Ovary (tissue), 3 donors: ENCODE measurements at regions not wholly inside any gene's neighbourhood (a gene's known extent, or its start where the extent isn't known, plus 50 kb on each side); places are given as distances from the start of the nearest gene placed in this dataset.

Source experiments
- EP300 ChIP-seq: sonication (generic); formaldehyde crosslinking; IDR thresholded peaks from one replicate; pipeline ENCODE4 v1.6.1; 2017; ENCODE audit warnings: antibody characterized with exemption
- POLR2A ChIP-seq: fragments of 450-650 bp; IDR thresholded peaks from one replicate; pipeline ENCODE4 v1.6.1; 2017; ENCODE audit warnings: antibody characterized with exemption, mild to moderate bottlenecking, moderate library complexity
- TF ChIP-seq, protein P1 (sequence below), 3 donors: fragments of 450-650 bp in 2 of 3; fragments of 200-600 bp in 1 of 3; IDR thresholded peaks; one replicate each; pipeline versions ENCODE4 v1.5.1 to v1.8.0; 2016 to 2022; ENCODE audit warnings: antibody characterized with exemption in 3 of 3, mild to moderate bottlenecking in 1 of 3
- donor health status: DM: no; HTN: no; CAD: no.

GRCh38 chr10:94138391-94138790 is 144.7 kb downstream of the PLCE1 start:
- TF ChIP-seq, protein P1, sequence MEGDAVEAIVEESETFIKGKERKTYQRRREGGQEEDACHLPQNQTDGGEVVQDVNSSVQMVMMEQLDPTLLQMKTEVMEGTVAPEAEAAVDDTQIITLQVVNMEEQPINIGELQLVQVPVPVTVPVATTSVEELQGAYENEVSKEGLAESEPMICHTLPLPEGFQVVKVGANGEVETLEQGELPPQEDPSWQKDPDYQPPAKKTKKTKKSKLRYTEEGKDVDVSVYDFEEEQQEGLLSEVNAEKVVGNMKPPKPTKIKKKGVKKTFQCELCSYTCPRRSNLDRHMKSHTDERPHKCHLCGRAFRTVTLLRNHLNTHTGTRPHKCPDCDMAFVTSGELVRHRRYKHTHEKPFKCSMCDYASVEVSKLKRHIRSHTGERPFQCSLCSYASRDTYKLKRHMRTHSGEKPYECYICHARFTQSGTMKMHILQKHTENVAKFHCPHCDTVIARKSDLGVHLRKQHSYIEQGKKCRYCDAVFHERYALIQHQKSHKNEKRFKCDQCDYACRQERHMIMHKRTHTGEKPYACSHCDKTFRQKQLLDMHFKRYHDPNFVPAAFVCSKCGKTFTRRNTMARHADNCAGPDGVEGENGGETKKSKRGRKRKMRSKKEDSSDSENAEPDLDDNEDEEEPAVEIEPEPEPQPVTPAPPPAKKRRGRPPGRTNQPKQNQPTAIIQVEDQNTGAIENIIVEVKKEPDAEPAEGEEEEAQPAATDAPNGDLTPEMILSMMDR (IDR thresholded peaks at IDR 0.05) = no peak
- TF ChIP-seq POLR2A = no peak
- no peak for TF ChIP-seq EP300
